ENCODE measurements at regions not wholly inside any gene's neighbourhood (a gene's known extent, or its start where the extent isn't known, plus 50 kb on each side); places are given as distances from the start of the nearest gene placed in this dataset.

DNA sequence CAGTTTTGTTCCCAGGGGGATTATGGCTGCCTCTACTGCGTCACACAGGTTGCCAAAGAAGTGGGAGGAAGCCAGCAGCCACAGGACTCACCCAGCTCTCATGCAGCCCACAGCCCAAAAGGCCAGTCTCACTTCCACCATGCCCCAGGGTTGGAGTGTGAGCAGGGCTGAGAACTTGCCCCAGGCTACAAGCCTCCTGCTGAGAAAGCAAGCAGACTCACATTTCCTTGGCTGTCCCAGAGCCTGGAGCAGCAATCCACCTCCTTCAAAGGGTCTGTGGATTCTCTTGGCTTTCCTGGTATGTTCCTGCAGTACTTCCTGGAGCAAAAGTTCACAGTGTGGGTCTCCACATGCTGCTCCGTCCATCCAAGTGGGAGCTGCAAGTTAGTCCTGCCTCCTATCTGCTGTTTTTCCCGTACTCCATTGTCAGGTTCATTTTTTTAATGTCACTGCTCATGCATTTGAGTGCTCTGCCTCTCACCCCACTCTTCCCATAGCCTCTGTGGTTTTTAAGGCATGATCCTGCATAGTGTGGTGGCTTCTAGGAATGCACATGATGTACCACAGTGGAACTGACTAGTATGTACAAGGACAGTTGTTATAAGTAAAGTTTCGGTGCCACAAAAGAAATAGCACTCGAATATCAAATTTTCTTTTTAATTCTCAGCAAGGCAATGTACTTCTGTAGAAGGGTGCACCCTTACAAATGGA lies 56.2 kb upstream of the ARHGEF7 start:
- TF ChIP-seq, protein P1, sequence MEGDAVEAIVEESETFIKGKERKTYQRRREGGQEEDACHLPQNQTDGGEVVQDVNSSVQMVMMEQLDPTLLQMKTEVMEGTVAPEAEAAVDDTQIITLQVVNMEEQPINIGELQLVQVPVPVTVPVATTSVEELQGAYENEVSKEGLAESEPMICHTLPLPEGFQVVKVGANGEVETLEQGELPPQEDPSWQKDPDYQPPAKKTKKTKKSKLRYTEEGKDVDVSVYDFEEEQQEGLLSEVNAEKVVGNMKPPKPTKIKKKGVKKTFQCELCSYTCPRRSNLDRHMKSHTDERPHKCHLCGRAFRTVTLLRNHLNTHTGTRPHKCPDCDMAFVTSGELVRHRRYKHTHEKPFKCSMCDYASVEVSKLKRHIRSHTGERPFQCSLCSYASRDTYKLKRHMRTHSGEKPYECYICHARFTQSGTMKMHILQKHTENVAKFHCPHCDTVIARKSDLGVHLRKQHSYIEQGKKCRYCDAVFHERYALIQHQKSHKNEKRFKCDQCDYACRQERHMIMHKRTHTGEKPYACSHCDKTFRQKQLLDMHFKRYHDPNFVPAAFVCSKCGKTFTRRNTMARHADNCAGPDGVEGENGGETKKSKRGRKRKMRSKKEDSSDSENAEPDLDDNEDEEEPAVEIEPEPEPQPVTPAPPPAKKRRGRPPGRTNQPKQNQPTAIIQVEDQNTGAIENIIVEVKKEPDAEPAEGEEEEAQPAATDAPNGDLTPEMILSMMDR (IDR thresholded peaks at IDR 0.05): no peak
- TF ChIP-seq FOXP1 (CRISPR knock-in tag; IDR thresholded peaks at IDR 0.05; ENCODE audit: borderline replicate concordance) (no peak), NR3C1 (CRISPR knock-in tag; conservative IDR thresholded peaks at IDR 0.05; ENCODE audit: low read depth) (no peak), SP1 (CRISPR knock-in tag; conservative IDR thresholded peaks at IDR 0.05) (no peak), ZNF121 (CRISPR knock-in tag; IDR thresholded peaks at IDR 0.05) (no peak)
- TF ChIP-seq, protein P2, sequence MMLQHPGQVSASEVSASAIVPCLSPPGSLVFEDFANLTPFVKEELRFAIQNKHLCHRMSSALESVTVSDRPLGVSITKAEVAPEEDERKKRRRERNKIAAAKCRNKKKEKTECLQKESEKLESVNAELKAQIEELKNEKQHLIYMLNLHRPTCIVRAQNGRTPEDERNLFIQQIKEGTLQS (CRISPR knock-in tag; conservative IDR thresholded peaks at IDR 0.05): no peak
- TF ChIP-seq, protein P3, sequence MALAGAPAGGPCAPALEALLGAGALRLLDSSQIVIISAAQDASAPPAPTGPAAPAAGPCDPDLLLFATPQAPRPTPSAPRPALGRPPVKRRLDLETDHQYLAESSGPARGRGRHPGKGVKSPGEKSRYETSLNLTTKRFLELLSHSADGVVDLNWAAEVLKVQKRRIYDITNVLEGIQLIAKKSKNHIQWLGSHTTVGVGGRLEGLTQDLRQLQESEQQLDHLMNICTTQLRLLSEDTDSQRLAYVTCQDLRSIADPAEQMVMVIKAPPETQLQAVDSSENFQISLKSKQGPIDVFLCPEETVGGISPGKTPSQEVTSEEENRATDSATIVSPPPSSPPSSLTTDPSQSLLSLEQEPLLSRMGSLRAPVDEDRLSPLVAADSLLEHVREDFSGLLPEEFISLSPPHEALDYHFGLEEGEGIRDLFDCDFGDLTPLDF (CRISPR knock-in tag; IDR thresholded peaks at IDR 0.05): no peak
- TF ChIP-seq, protein P4, sequence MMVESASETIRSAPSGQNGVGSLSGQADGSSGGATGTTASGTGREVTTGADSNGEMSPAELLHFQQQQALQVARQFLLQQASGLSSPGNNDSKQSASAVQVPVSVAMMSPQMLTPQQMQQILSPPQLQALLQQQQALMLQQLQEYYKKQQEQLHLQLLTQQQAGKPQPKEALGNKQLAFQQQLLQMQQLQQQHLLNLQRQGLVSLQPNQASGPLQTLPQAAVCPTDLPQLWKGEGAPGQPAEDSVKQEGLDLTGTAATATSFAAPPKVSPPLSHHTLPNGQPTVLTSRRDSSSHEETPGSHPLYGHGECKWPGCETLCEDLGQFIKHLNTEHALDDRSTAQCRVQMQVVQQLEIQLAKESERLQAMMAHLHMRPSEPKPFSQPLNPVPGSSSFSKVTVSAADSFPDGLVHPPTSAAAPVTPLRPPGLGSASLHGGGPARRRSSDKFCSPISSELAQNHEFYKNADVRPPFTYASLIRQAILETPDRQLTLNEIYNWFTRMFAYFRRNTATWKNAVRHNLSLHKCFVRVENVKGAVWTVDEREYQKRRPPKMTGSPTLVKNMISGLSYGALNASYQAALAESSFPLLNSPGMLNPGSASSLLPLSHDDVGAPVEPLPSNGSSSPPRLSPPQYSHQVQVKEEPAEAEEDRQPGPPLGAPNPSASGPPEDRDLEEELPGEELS (CRISPR knock-in tag; IDR thresholded peaks at IDR 0.05): no peak
- TF ChIP-seq, protein P5, sequence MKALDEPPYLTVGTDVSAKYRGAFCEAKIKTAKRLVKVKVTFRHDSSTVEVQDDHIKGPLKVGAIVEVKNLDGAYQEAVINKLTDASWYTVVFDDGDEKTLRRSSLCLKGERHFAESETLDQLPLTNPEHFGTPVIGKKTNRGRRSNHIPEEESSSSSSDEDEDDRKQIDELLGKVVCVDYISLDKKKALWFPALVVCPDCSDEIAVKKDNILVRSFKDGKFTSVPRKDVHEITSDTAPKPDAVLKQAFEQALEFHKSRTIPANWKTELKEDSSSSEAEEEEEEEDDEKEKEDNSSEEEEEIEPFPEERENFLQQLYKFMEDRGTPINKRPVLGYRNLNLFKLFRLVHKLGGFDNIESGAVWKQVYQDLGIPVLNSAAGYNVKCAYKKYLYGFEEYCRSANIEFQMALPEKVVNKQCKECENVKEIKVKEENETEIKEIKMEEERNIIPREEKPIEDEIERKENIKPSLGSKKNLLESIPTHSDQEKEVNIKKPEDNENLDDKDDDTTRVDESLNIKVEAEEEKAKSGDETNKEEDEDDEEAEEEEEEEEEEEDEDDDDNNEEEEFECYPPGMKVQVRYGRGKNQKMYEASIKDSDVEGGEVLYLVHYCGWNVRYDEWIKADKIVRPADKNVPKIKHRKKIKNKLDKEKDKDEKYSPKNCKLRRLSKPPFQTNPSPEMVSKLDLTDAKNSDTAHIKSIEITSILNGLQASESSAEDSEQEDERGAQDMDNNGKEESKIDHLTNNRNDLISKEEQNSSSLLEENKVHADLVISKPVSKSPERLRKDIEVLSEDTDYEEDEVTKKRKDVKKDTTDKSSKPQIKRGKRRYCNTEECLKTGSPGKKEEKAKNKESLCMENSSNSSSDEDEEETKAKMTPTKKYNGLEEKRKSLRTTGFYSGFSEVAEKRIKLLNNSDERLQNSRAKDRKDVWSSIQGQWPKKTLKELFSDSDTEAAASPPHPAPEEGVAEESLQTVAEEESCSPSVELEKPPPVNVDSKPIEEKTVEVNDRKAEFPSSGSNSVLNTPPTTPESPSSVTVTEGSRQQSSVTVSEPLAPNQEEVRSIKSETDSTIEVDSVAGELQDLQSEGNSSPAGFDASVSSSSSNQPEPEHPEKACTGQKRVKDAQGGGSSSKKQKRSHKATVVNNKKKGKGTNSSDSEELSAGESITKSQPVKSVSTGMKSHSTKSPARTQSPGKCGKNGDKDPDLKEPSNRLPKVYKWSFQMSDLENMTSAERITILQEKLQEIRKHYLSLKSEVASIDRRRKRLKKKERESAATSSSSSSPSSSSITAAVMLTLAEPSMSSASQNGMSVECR (CRISPR knock-in tag; IDR thresholded peaks at IDR 0.05; ENCODE audit: borderline replicate concordance): no peak
